ENCODE measurements at regions not wholly inside any gene's neighbourhood (a gene's known extent, or its start where the extent isn't known, plus 50 kb on each side); places are given as distances from the start of the nearest gene placed in this dataset.

GRCh38 chr17:77491921-77492445 lies 351.2 kb downstream of the SEC14L1 start:
- TF ChIP-seq CTCF (IDR thresholded peaks at IDR 0.05; ENCODE audit: low read depth, low read length): no peak
- TF ChIP-seq EZH2phosphoT487 (IDR thresholded peaks at IDR 0.05; ENCODE audit: low read depth): no peak

Measured in OCI-LY3 (cell line).